HEK293T (cell line): ENCODE measurements at regions not wholly inside any gene's neighbourhood (a gene's known extent, or its start where the extent isn't known, plus 50 kb on each side); places are given as distances from the start of the nearest gene placed in this dataset.
A peak's percentile ranks its signal among the peaks of the same experiment; 100 is the strongest.

ENCODE experiments used
- CTCF ChIA-PET: fragments of 350-600 bp; formaldehyde crosslinking; extraction: SDS; loops from one replicate; lab custom pipeline; 2021; ENCODE audit warnings: antibody characterized with exemption, inconsistent platforms; lab: Yijun Ruan, JAX
- POLR2A ChIA-PET: fragments of 350-600 bp; formaldehyde crosslinking; extraction: SDS; loops from one replicate; lab custom pipeline; 2020; ENCODE audit warnings: antibody characterized with exemption, inconsistent platforms; lab: Yijun Ruan, JAX
- DNase-seq: peaks from one replicate; pipeline ENCODE4 v3.0.0; 2012; ENCODE audit warnings: mixed read lengths; ENCODE audit errors: extremely low spot score
- ARNT ChIP-seq: fragments of 450-650 bp; IDR thresholded peaks from 2 replicates; pipeline ENCODE4 v1.6.1; 2017; ENCODE audit warnings: mild to moderate bottlenecking
- BHLHE40 ChIP-seq: fragments of 450-650 bp; IDR thresholded peaks from 2 replicates; pipeline ENCODE4 v1.6.1; 2016; ENCODE audit warnings: mild to moderate bottlenecking, moderate library complexity, borderline replicate concordance
- CTBP1 ChIP-seq: fragments of 450-650 bp; IDR thresholded peaks from 2 replicates; pipeline ENCODE4 v1.6.1; 2016; ENCODE audit warnings: borderline replicate concordance
- ELF4 ChIP-seq: fragments of 450-650 bp; IDR thresholded peaks from 2 replicates; pipeline ENCODE4 v1.6.1; 2017; ENCODE audit warnings: antibody characterized with exemption
- FOXA1 ChIP-seq: fragments of 450-650 bp; IDR thresholded peaks from 2 replicates; pipeline ENCODE4 v1.6.1; 2016; ENCODE audit warnings: mild to moderate bottlenecking
- FOXK2 ChIP-seq: fragments of 450-650 bp; IDR thresholded peaks from 2 replicates; pipeline ENCODE4 v1.6.1; 2016; ENCODE audit warnings: mild to moderate bottlenecking
- FOXM1 ChIP-seq: fragments of 450-650 bp; IDR thresholded peaks from 2 replicates; pipeline ENCODE4 v1.6.1; 2017; ENCODE audit warnings: mild to moderate bottlenecking, borderline replicate concordance
- HDGF ChIP-seq: fragments of 450-650 bp; IDR thresholded peaks from 2 replicates; pipeline ENCODE4 v1.6.1; 2017; ENCODE audit warnings: antibody characterized with exemption, borderline replicate concordance
- L3MBTL2 ChIP-seq: fragments of 450-650 bp; conservative IDR thresholded peaks from 2 replicates; pipeline ENCODE4 v1.6.1; 2016; ENCODE audit warnings: mild to moderate bottlenecking
- LEF1 ChIP-seq: fragments of 450-650 bp; IDR thresholded peaks from 2 replicates; pipeline ENCODE4 v1.6.1; 2017; ENCODE audit warnings: mild to moderate bottlenecking, borderline replicate concordance
- NFRKB ChIP-seq: fragments of 450-650 bp; IDR thresholded peaks from 2 replicates; pipeline ENCODE4 v1.6.1; 2016; ENCODE audit warnings: mild to moderate bottlenecking, moderate library complexity
- PKNOX1 ChIP-seq: fragments of 450-650 bp; IDR thresholded peaks from 2 replicates; pipeline ENCODE4 v1.6.1; 2016
- SP1 ChIP-seq: fragments of 450-650 bp; IDR thresholded peaks from 2 replicates; pipeline ENCODE4 v1.6.1; 2017
- SUZ12 ChIP-seq: fragments of 450-650 bp; IDR thresholded peaks from 2 replicates; pipeline ENCODE4 v1.6.1; 2016; ENCODE audit warnings: mild to moderate bottlenecking
- TARDBP ChIP-seq: fragments of 450-650 bp; IDR thresholded peaks from 2 replicates; pipeline ENCODE4 v1.6.1; 2016
- ZNF384 ChIP-seq: fragments of 450-650 bp; IDR thresholded peaks from 2 replicates; pipeline ENCODE4 v1.6.1; 2016

DNA sequence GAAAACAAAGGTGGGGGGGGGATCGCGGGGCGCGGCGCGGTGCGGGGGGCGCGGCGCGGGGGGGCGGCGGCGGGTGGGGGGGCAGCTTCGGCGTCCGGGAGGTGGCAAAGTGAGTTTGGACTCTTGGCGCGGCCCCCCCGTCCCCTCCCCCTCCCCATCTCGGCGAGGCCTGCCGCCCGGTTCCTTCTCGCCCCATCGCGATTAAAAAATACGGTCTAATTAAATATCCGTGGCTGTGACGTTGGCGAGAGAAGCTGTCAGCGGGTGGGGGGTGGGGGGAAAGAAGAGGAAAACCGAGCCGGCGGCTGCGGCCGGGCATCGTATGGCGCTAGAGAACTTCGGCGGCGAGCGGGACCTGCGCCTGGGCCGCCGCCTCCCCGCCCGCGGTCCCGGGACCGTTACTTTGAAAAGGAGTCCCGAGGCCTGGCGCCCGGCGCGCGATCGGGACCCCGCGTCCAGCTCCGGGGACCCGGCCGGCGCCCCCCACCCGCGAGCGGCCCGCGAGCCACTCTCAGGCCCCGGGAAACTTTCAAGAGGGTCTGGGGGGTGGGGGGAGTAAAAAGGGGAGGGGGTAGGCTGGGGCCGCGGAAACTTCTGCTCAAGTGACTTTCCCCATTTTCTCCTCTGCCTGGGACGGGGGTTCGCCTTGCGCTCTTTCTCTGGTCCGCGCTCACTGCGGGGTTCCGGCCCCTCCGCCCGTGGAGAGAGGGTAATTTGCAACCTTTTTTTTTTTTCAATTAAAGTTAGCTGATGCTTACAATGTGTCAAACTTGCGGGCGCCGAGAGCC, 146.3 kb upstream of the ZNF536 start:
- TF ChIP-seq SUZ12 (no peak), TARDBP (no peak), ARNT (no peak), FOXK2 (no peak), ZNF384 (no peak), NFRKB (no peak), L3MBTL2 (no peak), FOXA1 (no peak), PKNOX1 (no peak), CTBP1 (no peak), HDGF (no peak), ELF4 (no peak), LEF1 (no peak), SP1 (no peak), BHLHE40 (no peak), FOXM1 (no peak)
- POLR2A ChIA-PET = no interaction called here
- peak; percentile 37 for DNase-seq
- CTCF ChIA-PET = no interaction called here

- peak; percentile 43 for DNase-seq
- ChIA-PET CTCF (interaction anchor here (0.8 kb wide), 1 partner anchor 505 kb away, joined by 3 read pairs; no protein-coding TSS in a partner anchor), POLR2A (no interaction called here)
- TF ChIP-seq HDGF = no peak
- peak; percentile 49; the same call in 1 of the 2 replicates for TF ChIP-seq FOXM1
- TF ChIP-seq ARNT = no peak
- no peak for TF ChIP-seq SP1
- TF ChIP-seq BHLHE40 = no peak
- no peak for TF ChIP-seq CTBP1
- TF ChIP-seq L3MBTL2 = peak; percentile 92
Measured at GRCh38 chr19:30226464-30227011, 145.6 kb upstream of the ZNF536 start.

DNA sequence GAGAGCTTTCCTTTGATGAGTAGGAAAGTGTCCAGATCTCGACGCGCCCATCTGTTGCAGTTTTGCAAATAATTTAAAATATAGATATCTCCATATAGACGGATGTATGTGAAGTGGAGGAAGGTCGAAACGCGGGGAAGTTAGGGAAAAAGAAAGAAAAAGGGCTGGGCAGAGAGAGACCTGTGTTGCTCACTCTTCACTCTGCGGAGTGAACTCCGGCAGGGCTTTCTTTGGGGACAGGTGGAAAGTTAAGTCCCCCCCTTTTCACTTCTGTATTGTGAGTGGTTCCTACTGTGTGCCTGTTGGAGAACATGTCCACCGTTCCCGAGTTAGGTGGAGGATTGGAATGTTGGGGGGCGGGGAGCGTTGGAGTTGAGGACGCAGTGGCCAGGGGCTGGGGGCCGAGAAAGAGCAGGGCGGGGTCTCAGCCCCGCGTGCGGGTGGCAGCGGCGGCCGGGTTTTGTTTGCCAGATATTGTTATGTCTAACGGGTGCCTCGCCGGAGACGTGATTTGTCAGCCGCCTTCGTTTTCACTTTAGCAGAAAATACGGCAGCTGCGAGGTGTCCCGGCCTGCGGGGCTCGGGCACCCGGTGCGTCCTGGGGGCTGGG, 145.1 kb upstream of the ZNF536 start:
- POLR2A ChIA-PET = no interaction called here
- CTCF ChIA-PET = interaction anchor here (0.8 kb wide), 1 partner anchor 506 kb away, joined by 3 read pairs; no protein-coding TSS in a partner anchor
- DNase-seq = no peak
- TF ChIP-seq HDGF (no peak), TARDBP (no peak), L3MBTL2 (no peak), BHLHE40 (no peak), CTBP1 (no peak)

DNA sequence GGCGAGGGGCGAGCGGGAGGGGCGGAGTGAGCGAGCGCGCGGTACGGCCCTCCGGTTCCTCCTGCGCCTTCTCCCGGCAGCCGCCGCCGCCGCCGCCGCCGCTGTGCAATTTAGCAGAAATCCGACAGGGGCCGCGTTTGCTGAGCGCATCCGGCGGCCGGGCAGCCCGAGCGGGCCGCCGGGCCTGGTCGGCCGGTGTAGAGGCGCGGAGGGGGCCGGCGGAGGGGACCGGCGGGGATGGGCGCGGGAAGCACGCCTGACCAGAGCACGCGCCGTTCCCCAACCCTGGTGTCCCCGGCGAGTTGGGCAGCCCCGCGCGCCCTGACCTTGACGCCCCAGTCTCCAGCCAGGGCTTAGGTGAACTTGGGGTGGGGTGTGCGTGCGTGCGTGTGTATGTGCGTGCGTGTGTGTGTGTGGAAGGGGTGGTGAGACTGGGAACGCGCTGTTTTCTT, 144.5 kb upstream of the ZNF536 start:
- DNase-seq = peak; percentile 69
- POLR2A ChIA-PET = no interaction called here
- CTCF ChIA-PET = no interaction called here
- TF ChIP-seq FOXK2 (no peak), HDGF (no peak), L3MBTL2 (peak; percentile 58)

DNA sequence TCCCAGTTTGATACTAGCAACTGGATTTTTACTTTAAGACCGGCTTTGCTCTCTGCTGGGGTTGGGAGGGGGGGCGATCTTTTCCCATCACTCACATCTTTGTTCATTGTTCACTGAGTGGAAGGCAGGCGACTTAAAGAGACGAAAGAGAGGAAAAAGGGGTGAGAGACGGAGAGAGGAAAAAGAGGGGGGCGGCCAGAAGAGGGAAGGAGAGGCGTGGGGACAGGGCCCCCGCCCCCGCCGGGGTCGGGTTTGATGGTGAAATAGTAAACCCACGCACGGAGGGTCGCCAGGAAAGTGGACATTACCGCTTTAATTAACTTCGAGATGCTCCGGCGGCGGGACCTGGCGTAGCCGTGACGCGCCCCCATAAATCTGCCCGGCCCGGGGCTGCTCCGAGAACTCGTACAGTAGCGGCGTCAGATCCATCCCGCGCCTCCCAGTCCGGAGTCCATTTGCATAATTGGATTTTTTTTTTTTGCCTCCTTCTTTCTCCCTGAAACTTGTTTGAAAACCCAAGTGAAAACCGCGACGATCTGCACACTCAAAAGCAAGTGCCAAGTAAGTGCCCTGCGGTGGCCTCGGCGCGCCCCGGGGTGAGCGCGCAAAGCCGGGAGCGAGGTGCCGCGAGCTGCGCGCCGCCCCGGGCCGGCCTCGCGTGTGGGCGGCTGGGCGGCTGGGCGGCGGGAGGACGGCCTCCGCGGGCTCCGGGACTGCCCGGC, 143.9 kb upstream of the ZNF536 start:
- CTCF ChIA-PET = no interaction called here

GRCh38 chr19:30228835-30229524, 143.2 kb upstream of the ZNF536 start:
- ChIA-PET POLR2A (no interaction called here), CTCF (no interaction called here)
- TF ChIP-seq HDGF (no peak), SUZ12 (no peak)
- no peak for DNase-seq

More for the DNA sequence above, 143.9 kb upstream of the ZNF536 start:
- TF ChIP-seq PKNOX1 = peak; percentile 26; the same call in 1 of the 2 replicates
- TF ChIP-seq BHLHE40 = no peak
- peak; percentile 39 for DNase-seq
- POLR2A ChIA-PET = no interaction called here
